ENCODE measurements at regions not wholly inside any gene's neighbourhood (a gene's known extent, or its start where the extent isn't known, plus 50 kb on each side); places are given as distances from the start of the nearest gene placed in this dataset.
"Not testable (repeated sequence)": the region's sequence is repeated elsewhere in the genome, so short reads cannot be mapped to it uniquely, and the experiment has no call there.

DNA sequence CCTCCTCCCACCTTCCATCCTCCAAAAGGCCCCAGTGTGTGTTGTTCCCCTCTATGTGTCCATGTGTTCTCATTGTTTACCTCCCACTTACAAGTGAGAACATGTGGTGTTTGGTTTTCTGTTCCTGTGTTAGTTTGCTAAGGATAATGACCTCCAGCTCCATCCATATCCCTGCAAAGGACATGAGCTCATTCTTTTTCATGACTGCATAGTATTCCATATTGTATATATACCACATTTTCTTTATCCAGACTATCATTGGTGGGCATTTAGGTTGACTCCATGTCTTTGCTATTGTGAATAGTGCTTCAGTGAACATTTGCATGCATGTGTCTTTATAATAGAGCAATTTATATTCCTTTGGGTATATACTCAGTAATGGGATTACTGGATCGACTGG lies 333.0 kb downstream of the BTBD3 start:
- TF ChIP-seq POLR2AphosphoS5, POLR2A (IDR thresholded peaks at IDR 0.05; ENCODE audit: low read depth, low read length): not testable (repeated sequence)

Measured in GM12891 (cell line).